ENCODE measurements at regions not wholly inside any gene's neighbourhood (a gene's known extent, or its start where the extent isn't known, plus 50 kb on each side); places are given as distances from the start of the nearest gene placed in this dataset.

- POLR2A ChIA-PET: no interaction called here
- no peak for DNase-seq (ENCODE audit: low spot score)
- H3K4me1 ChIP-seq (ENCODE audit: insufficient read depth, low read length, poor library complexity, severe bottlenecking): no peaks in the 10 kb centered on the region
- no peak for TF ChIP-seq EZH2phosphoT487 (IDR thresholded peaks at IDR 0.05; ENCODE audit: borderline replicate concordance, low read depth, low read length)
- no peak for TF ChIP-seq CTCF (conservative IDR thresholded peaks at IDR 0.05; ENCODE audit: low read length)
- intact Hi-C loops (cut with micrococcal nuclease; ENCODE audit: unreplicated experiment): no loop called here
- no TSS peak for BruUV-seq (replicated peaks)
- H3K27ac ChIP-seq (ENCODE audit: low read depth, low read length, poor library complexity, severe bottlenecking): no peak overlapping the region
- no peaks in the 10 kb centered on the region for H3K79me2 ChIP-seq (ENCODE audit: insufficient read depth, low read depth, low read length)
- H4K20me1 ChIP-seq (ENCODE audit: insufficient read depth, low read length): no peaks in the 10 kb centered on the region
- no peak overlapping the region for H3K4me2 ChIP-seq (ENCODE audit: low read length)
- H3K9me3 ChIP-seq (ENCODE audit: low read length): no peaks in the 10 kb centered on the region
- no peak overlapping the region for H3K4me3 ChIP-seq (ENCODE audit: low read depth, low read length, poor library complexity, severe bottlenecking)
- H3K9me2 ChIP-seq (ENCODE audit: insufficient read depth, low read length): no peaks in the 10 kb centered on the region
- CTCF ChIA-PET (ENCODE audit: unreplicated experiment): no interaction called here
- no peaks in the 10 kb centered on the region for H3K36me3 ChIP-seq (ENCODE audit: insufficient read depth, low read length)
- no peak overlapping the region for H2AFZ ChIP-seq (ENCODE audit: low read length)
Measured at GRCh38 chr1:102315096-102315495, 318.4 kb upstream of the OLFM3 start.

DNA sequence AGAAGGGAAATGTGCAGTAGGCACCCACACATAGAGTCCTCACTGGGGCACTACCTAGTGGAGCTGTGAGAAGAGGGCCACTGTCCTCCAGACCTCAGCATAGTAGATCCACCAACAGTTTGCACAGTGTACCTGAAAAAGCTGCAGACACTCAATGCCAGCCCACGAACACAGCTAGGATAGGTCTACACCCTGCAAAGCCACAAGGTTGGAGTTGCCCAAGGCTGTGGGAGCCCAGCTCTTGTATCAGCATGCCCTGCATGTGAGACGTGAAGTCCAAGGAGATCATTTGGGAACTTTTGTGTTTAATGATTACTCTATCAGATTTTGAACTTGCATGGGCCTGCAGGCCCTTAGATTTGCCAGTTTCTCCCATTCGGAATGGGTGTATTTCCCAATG, 299.4 kb upstream of the OLFM3 start:
- CTCF ChIA-PET (ENCODE audit: unreplicated experiment): no interaction called here
- H3K36me3 ChIP-seq (ENCODE audit: insufficient read depth, low read length): no peaks in the 10 kb centered on the region
- H3K79me2 ChIP-seq (ENCODE audit: insufficient read depth, low read depth, low read length): no peaks in the 10 kb centered on the region
- intact Hi-C loops (cut with micrococcal nuclease; ENCODE audit: unreplicated experiment): no loop called here
- TF ChIP-seq EZH2phosphoT487 (IDR thresholded peaks at IDR 0.05; ENCODE audit: borderline replicate concordance, low read depth, low read length) (no peak), CTCF (conservative IDR thresholded peaks at IDR 0.05; ENCODE audit: low read length) (no peak)
- H3K9me3 ChIP-seq (ENCODE audit: low read length): no peaks in the 10 kb centered on the region
- no peak for DNase-seq (ENCODE audit: low spot score)
- POLR2A ChIA-PET: interaction anchor here (0.7 kb wide), 1 partner anchor 76 kb away, joined by 4 read pairs; no protein-coding TSS in a partner anchor
- H4K20me1 ChIP-seq (ENCODE audit: insufficient read depth, low read length): no peaks in the 10 kb centered on the region
- no peaks in the 10 kb centered on the region for H3K4me1 ChIP-seq (ENCODE audit: insufficient read depth, low read length, poor library complexity, severe bottlenecking)
- no peaks in the 10 kb centered on the region for H3K9me2 ChIP-seq (ENCODE audit: insufficient read depth, low read length)
- BruUV-seq (replicated peaks): no TSS peak
- H3K4me3 ChIP-seq (ENCODE audit: low read depth, low read length, poor library complexity, severe bottlenecking): no peak overlapping the region
- H3K4me2 ChIP-seq (ENCODE audit: low read length): no peak overlapping the region
- H2AFZ ChIP-seq (ENCODE audit: low read length): no peak overlapping the region
- no peak overlapping the region for H3K27ac ChIP-seq (ENCODE audit: low read depth, low read length, poor library complexity, severe bottlenecking)

DNA sequence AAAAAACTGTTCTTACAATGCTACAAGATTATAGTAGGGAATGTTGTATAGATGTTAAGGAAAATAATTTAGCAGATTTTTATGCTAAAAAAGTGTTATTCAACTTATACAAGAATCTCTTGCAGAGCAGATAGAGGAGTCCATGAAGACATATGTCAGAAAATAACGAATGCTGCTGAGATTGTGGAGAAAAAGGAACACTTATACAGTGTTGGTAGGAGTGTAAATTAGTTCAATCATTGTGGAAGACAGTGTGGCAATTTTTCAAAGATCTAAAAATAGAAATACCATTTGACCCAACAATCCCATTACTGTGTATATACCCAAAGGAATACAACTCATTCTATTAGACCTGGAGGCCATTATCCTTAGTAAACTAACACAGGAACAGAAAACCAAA, 286.2 kb upstream of the OLFM3 start:
- BruUV-seq (replicated peaks): no TSS peak
- no peaks in the 10 kb centered on the region for H3K9me2 ChIP-seq (ENCODE audit: insufficient read depth, low read length)
- H4K20me1 ChIP-seq (ENCODE audit: insufficient read depth, low read length): no peaks in the 10 kb centered on the region
- DNase-seq (ENCODE audit: low spot score): no peak
- H3K4me2 ChIP-seq (ENCODE audit: low read length): no peak overlapping the region
- H3K79me2 ChIP-seq (ENCODE audit: insufficient read depth, low read depth, low read length): no peaks in the 10 kb centered on the region
- intact Hi-C loops (cut with micrococcal nuclease; ENCODE audit: unreplicated experiment): no loop called here
- no peak for TF ChIP-seq CTCF (conservative IDR thresholded peaks at IDR 0.05; ENCODE audit: low read length)
- no peak for TF ChIP-seq EZH2phosphoT487 (IDR thresholded peaks at IDR 0.05; ENCODE audit: borderline replicate concordance, low read depth, low read length)
- no peak overlapping the region for H3K27ac ChIP-seq (ENCODE audit: low read depth, low read length, poor library complexity, severe bottlenecking)
- ChIA-PET CTCF (ENCODE audit: unreplicated experiment) (no interaction called here), POLR2A (no interaction called here)
- no peak overlapping the region for H2AFZ ChIP-seq (ENCODE audit: low read length)
- no peaks in the 10 kb centered on the region for H3K9me3 ChIP-seq (ENCODE audit: low read length)
- no peak overlapping the region for H3K4me3 ChIP-seq (ENCODE audit: low read depth, low read length, poor library complexity, severe bottlenecking)
- no peaks in the 10 kb centered on the region for H3K36me3 ChIP-seq (ENCODE audit: insufficient read depth, low read length)
- no peaks in the 10 kb centered on the region for H3K4me1 ChIP-seq (ENCODE audit: insufficient read depth, low read length, poor library complexity, severe bottlenecking)

Data from OCI-LY7 (cell line).